ENCODE measurements at regions not wholly inside any gene's neighbourhood (a gene's known extent, or its start where the extent isn't known, plus 50 kb on each side); places are given as distances from the start of the nearest gene placed in this dataset.

GRCh38 chr16:9034056-9034455, 57.4 kb upstream of the HAPSTR1 start:
- no TSS peak for BruUV-seq (replicated peaks)
- no peaks in the 10 kb centered on the region for H3K9me3 ChIP-seq (ENCODE audit: control insufficient read depth, insufficient read depth, low read depth, low read length)
- TF ChIP-seq POLR2AphosphoS5 (IDR thresholded peaks at IDR 0.05; ENCODE audit: low read depth, low read length) (no peak), REST (IDR thresholded peaks at IDR 0.05; ENCODE audit: insufficient read depth in 1 of 2, low read depth in 2 of 2, low read length in 1 of 2) (no peak), CTCF (IDR thresholded peaks at IDR 0.05) (no peak), TCF7L2 (IDR thresholded peaks at IDR 0.05; ENCODE audit: low read depth, low read length) (no peak), SIN3A (IDR thresholded peaks at IDR 0.05; ENCODE audit: borderline replicate concordance, insufficient read depth, low read depth, low read length) (no peak)
- H3K4me1 ChIP-seq (ENCODE audit: control insufficient read depth, insufficient read depth, low read length): no peaks in the 10 kb centered on the region
- intact Hi-C loops (cut with micrococcal nuclease; ENCODE audit: unreplicated experiment) (no loop called here), in situ Hi-C loops (cut with HindIII; ENCODE audit: low pct_unique_long_range_greater_than_20kb, low sequenced_read_pairs) (no loop called here)
- POLR2A ChIA-PET: no interaction called here
- no peak for DNase-seq (ENCODE audit: low read depth, low spot score)
- H3K4me3 ChIP-seq (ENCODE audit: low read depth in 2 of 2, low read length in 2 of 2): no peak overlapping the region
- ATAC-seq: no peak
- CTCF ChIA-PET: interaction anchor here (0.6 to 2.0 kb wide), 5 partner anchors 14 to 286 kb away, joined by 3 to 15 read pairs (median 4); no protein-coding TSS in a partner anchor
- H3K27ac ChIP-seq (ENCODE audit: low read length): no peak overlapping the region
- H3K27me3 ChIP-seq (ENCODE audit: control insufficient read depth, insufficient read depth, low read length): no peaks in the 10 kb centered on the region
- H3K36me3 ChIP-seq (ENCODE audit: control insufficient read depth, insufficient read depth, low read length): no peaks in the 10 kb centered on the region

- no peaks in the 10 kb centered on the region for H3K9me3 ChIP-seq (ENCODE audit: control insufficient read depth, insufficient read depth, low read depth, low read length)
- no peak overlapping the region for H3K27ac ChIP-seq (ENCODE audit: low read length)
- CTCF ChIA-PET: no interaction called here
- no peaks in the 10 kb centered on the region for H3K36me3 ChIP-seq (ENCODE audit: control insufficient read depth, insufficient read depth, low read length)
- H3K27me3 ChIP-seq (ENCODE audit: control insufficient read depth, insufficient read depth, low read length): no peaks in the 10 kb centered on the region
- peaks cover 11% of the 10 kb centered on the region for H3K4me1 ChIP-seq (ENCODE audit: control insufficient read depth, insufficient read depth, low read length)
- intact Hi-C loops (cut with micrococcal nuclease; ENCODE audit: unreplicated experiment): no loop called here
- no TSS peak for BruUV-seq (replicated peaks)
- in situ Hi-C loops (cut with HindIII; ENCODE audit: low pct_unique_long_range_greater_than_20kb, low sequenced_read_pairs): no loop called here
- ATAC-seq (no peak), DNase-seq (ENCODE audit: low read depth, low spot score) (no peak)
- no peak overlapping the region for H3K4me3 ChIP-seq (ENCODE audit: low read depth in 2 of 2, low read length in 2 of 2)
- POLR2A ChIA-PET: no interaction called here
- no peak for TF ChIP-seq REST (IDR thresholded peaks at IDR 0.05; ENCODE audit: insufficient read depth in 1 of 2, low read depth in 2 of 2, low read length in 1 of 2)
- no peak for TF ChIP-seq SIN3A (IDR thresholded peaks at IDR 0.05; ENCODE audit: borderline replicate concordance, insufficient read depth, low read depth, low read length)
- TF ChIP-seq TCF7L2 (IDR thresholded peaks at IDR 0.05; ENCODE audit: low read depth, low read length): no peak
- TF ChIP-seq POLR2AphosphoS5 (IDR thresholded peaks at IDR 0.05; ENCODE audit: low read depth, low read length): no peak
- no peak for TF ChIP-seq CTCF (IDR thresholded peaks at IDR 0.05)
Measured at GRCh38 chr16:9035996-9036395, 55.4 kb upstream of the HAPSTR1 start.

Data from Panc1 (cell line).